ENCODE measurements at regions not wholly inside any gene's neighbourhood (a gene's known extent, or its start where the extent isn't known, plus 50 kb on each side); places are given as distances from the start of the nearest gene placed in this dataset.

- TF ChIP-seq CTCF (IDR thresholded peaks at IDR 0.05) (no peak), SMAD4 (CRISPR knock-in tag; IDR thresholded peaks at IDR 0.05) (no peak), USF1 (CRISPR knock-in tag; IDR thresholded peaks at IDR 0.05) (no peak), STAT6 (CRISPR knock-in tag; conservative IDR thresholded peaks at IDR 0.05; ENCODE audit: low read depth) (no peak), CREM (CRISPR knock-in tag; IDR thresholded peaks at IDR 0.05) (no peak), ATF2 (CRISPR knock-in tag; IDR thresholded peaks at IDR 0.05; ENCODE audit: borderline replicate concordance, low read depth) (no peak), GABPB1 (CRISPR knock-in tag; IDR thresholded peaks at IDR 0.05) (no peak), FOXJ3 (CRISPR knock-in tag; IDR thresholded peaks at IDR 0.05; ENCODE audit: borderline replicate concordance) (no peak), CREB1 (CRISPR knock-in tag; IDR thresholded peaks at IDR 0.05) (no peak), USF2 (CRISPR knock-in tag; IDR thresholded peaks at IDR 0.05) (no peak), HMGXB4 (CRISPR knock-in tag; IDR thresholded peaks at IDR 0.05) (no peak), ELF4 (CRISPR knock-in tag; IDR thresholded peaks at IDR 0.05; ENCODE audit: low read depth) (no peak), GRHL2 (CRISPR knock-in tag; IDR thresholded peaks at IDR 0.05; ENCODE audit: insufficient replicate concordance, severe bottlenecking) (no peak)
These were observed 143.6 kb upstream of the TBC1D5 start for GRCh38 chr3:17885986-17886385.

Data from WTC11 (cell line).